22Rv1 (cell line): ENCODE measurements at regions not wholly inside any gene's neighbourhood (a gene's known extent, or its start where the extent isn't known, plus 50 kb on each side); places are given as distances from the start of the nearest gene placed in this dataset.

ENCODE experiments used
- CTCF ChIP-seq: fragments of 450-650 bp; IDR thresholded peaks from 2 replicates; pipeline ENCODE4 v1.5.1; 2017; ENCODE audit warnings: mild to moderate bottlenecking
- ZFX ChIP-seq: fragments of 450-650 bp; IDR thresholded peaks from 2 replicates; pipeline ENCODE4 v1.6.1; 2017; ENCODE audit warnings: antibody characterized with exemption, borderline replicate concordance

- TF ChIP-seq CTCF = no peak
- TF ChIP-seq ZFX = no peak
Measured at GRCh38 chr7:81183326-81183725, 264.5 kb upstream of the SEMA3C start.
